HEK293T (cell line): ENCODE measurements at regions not wholly inside any gene's neighbourhood (a gene's known extent, or its start where the extent isn't known, plus 50 kb on each side); places are given as distances from the start of the nearest gene placed in this dataset.

Experiments
- BHLHE40 ChIP-seq: fragments of 450-650 bp; IDR thresholded peaks from 2 replicates; pipeline ENCODE4 v1.6.1; 2016; ENCODE audit warnings: mild to moderate bottlenecking, moderate library complexity, borderline replicate concordance
- CTBP1 ChIP-seq: fragments of 450-650 bp; IDR thresholded peaks from 2 replicates; pipeline ENCODE4 v1.6.1; 2016; ENCODE audit warnings: borderline replicate concordance
- ELF4 ChIP-seq: fragments of 450-650 bp; IDR thresholded peaks from 2 replicates; pipeline ENCODE4 v1.6.1; 2017; ENCODE audit warnings: antibody characterized with exemption
- FOXA1 ChIP-seq: fragments of 450-650 bp; IDR thresholded peaks from 2 replicates; pipeline ENCODE4 v1.6.1; 2016; ENCODE audit warnings: mild to moderate bottlenecking
- FOXK2 ChIP-seq: fragments of 450-650 bp; IDR thresholded peaks from 2 replicates; pipeline ENCODE4 v1.6.1; 2016; ENCODE audit warnings: mild to moderate bottlenecking
- FOXM1 ChIP-seq: fragments of 450-650 bp; IDR thresholded peaks from 2 replicates; pipeline ENCODE4 v1.6.1; 2017; ENCODE audit warnings: mild to moderate bottlenecking, borderline replicate concordance
- HDGF ChIP-seq: fragments of 450-650 bp; IDR thresholded peaks from 2 replicates; pipeline ENCODE4 v1.6.1; 2017; ENCODE audit warnings: antibody characterized with exemption, borderline replicate concordance
- LEF1 ChIP-seq: fragments of 450-650 bp; IDR thresholded peaks from 2 replicates; pipeline ENCODE4 v1.6.1; 2017; ENCODE audit warnings: mild to moderate bottlenecking, borderline replicate concordance
- NFRKB ChIP-seq: fragments of 450-650 bp; IDR thresholded peaks from 2 replicates; pipeline ENCODE4 v1.6.1; 2016; ENCODE audit warnings: mild to moderate bottlenecking, moderate library complexity
- SP1 ChIP-seq: fragments of 450-650 bp; IDR thresholded peaks from 2 replicates; pipeline ENCODE4 v1.6.1; 2017
- SUZ12 ChIP-seq: fragments of 450-650 bp; IDR thresholded peaks from 2 replicates; pipeline ENCODE4 v1.6.1; 2016; ENCODE audit warnings: mild to moderate bottlenecking
- TARDBP ChIP-seq: fragments of 450-650 bp; IDR thresholded peaks from 2 replicates; pipeline ENCODE4 v1.6.1; 2016
- ZNF384 ChIP-seq: fragments of 450-650 bp; IDR thresholded peaks from 2 replicates; pipeline ENCODE4 v1.6.1; 2016
- TF ChIP-seq, protein P1 (sequence below): fragments of 450-650 bp; IDR thresholded peaks from 2 replicates; pipeline ENCODE4 v1.6.1; 2016

DNA sequence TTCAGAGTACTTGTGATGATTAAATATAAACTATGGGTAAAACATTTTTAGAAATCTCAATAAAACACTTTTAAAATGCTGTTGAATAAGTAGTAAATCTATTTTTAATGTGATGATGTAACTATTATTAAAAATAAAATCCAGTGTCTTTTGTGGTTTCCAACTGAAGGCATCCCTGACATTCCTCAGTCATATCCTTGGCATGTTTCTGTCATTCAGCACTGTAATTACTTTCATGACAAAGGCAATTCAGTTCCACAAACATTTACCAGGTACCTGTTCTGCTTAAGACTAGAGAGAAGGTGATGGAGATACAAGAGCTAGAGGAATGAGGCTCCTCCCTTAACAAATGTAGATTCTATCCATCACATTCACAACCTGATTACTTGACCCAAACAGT, 518.7 kb upstream of the MAP3K7 start:
- TF ChIP-seq FOXA1 (no peak), FOXK2 (no peak), FOXM1 (no peak), SP1 (no peak), BHLHE40 (no peak), CTBP1 (no peak), HDGF (no peak), SUZ12 (no peak), LEF1 (no peak), ELF4 (no peak), TARDBP (no peak), ZNF384 (no peak), NFRKB (no peak)
- TF ChIP-seq, protein P1, sequence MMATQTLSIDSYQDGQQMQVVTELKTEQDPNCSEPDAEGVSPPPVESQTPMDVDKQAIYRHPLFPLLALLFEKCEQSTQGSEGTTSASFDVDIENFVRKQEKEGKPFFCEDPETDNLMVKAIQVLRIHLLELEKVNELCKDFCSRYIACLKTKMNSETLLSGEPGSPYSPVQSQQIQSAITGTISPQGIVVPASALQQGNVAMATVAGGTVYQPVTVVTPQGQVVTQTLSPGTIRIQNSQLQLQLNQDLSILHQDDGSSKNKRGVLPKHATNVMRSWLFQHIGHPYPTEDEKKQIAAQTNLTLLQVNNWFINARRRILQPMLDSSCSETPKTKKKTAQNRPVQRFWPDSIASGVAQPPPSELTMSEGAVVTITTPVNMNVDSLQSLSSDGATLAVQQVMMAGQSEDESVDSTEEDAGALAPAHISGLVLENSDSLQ = no peak
